Stimulated activated effector memory CD8-positive, alpha-beta T cell treated with anti-CD3 and anti-CD28 coated beads, Interleukin-12 subunit alpha, Interleukin-12 subunit beta, amount 100 ng/mL, for 72 hours (primary cell): ENCODE measurements at regions not wholly inside any gene's neighbourhood (a gene's known extent, or its start where the extent isn't known, plus 50 kb on each side); places are given as distances from the start of the nearest gene placed in this dataset.
"Not testable (repeated sequence)": the region's sequence is repeated elsewhere in the genome, so short reads cannot be mapped to it uniquely, and the experiment has no call there.

Experiments used
- ATAC-seq: fragments of 150-1000 bp; cut with Tn5 transposase; 2 replicates; pipeline ENCODE4 v1.10.0; 2021
- DNase-seq, 2 donors: peaks; one replicate each; pipeline ENCODE4 v3.0.0; 2021 to 2022; ENCODE audit warnings: low spot score in 2 of 2
- H3K27ac Mint-ChIP-seq: one replicate; pipeline ENCODE4 v1.8.0; 2022; ENCODE audit warnings: mild to moderate bottlenecking, mixed read lengths
- H3K36me3 Mint-ChIP-seq: one replicate; pipeline ENCODE4 v1.8.0; 2022; ENCODE audit warnings: mild to moderate bottlenecking, mixed read lengths
- H3K4me1 Mint-ChIP-seq: one replicate; pipeline ENCODE4 v1.8.0; 2022; ENCODE audit warnings: mixed read lengths
- H3K4me3 Mint-ChIP-seq: one replicate; pipeline ENCODE4 v1.8.0; 2022; ENCODE audit warnings: mild to moderate bottlenecking, mixed read lengths
- H3K9me3 Mint-ChIP-seq: one replicate; pipeline ENCODE4 v1.8.0; 2022; ENCODE audit warnings: mixed read lengths

- no peak for DNase-seq
- H3K36me3 Mint-ChIP-seq = no peaks in the 10 kb centered on the region
- no peak overlapping the region for H3K27ac Mint-ChIP-seq
- no peaks in the 10 kb centered on the region for H3K4me1 Mint-ChIP-seq
- H3K4me3 Mint-ChIP-seq = no peak overlapping the region
- H3K9me3 Mint-ChIP-seq = peaks cover 15% of the 10 kb centered on the region
- peak; percentile 21 for ATAC-seq
Measured at GRCh38 chr7:51867117-51867516, 550.5 kb upstream of the COBL start.

- no peaks in the 10 kb centered on the region for H3K4me1 Mint-ChIP-seq
- H3K9me3 Mint-ChIP-seq = peaks cover 1% of the 10 kb centered on the region
- no peak for DNase-seq
- no peak for ATAC-seq
- no peak overlapping the region for H3K27ac Mint-ChIP-seq
- no peaks in the 10 kb centered on the region for H3K36me3 Mint-ChIP-seq
- no peak overlapping the region for H3K4me3 Mint-ChIP-seq
Measured at GRCh38 chr7:51860305-51860704, 543.7 kb upstream of the COBL start.

- H3K9me3 Mint-ChIP-seq = peaks cover 21% of the 10 kb centered on the region
- no peak for DNase-seq
- H3K4me3 Mint-ChIP-seq = no peak overlapping the region
- H3K36me3 Mint-ChIP-seq = no peaks in the 10 kb centered on the region
- no peak overlapping the region for H3K27ac Mint-ChIP-seq
- ATAC-seq = no peak
- H3K4me1 Mint-ChIP-seq = no peaks in the 10 kb centered on the region
Measured at GRCh38 chr7:51850126-51850525, 533.5 kb upstream of the COBL start.

GRCh38 chr7:51847461-51848134 lies 531.0 kb upstream of the COBL start:
- Mint-ChIP-seq H3K9me3 (peaks cover 16% of the 10 kb centered on the region), H3K4me1 (no peaks in the 10 kb centered on the region), H3K4me3 (no peak overlapping the region), H3K36me3 (no peaks in the 10 kb centered on the region), H3K27ac (no peak overlapping the region)
- ATAC-seq = no peak
- no peak for DNase-seq

- not testable (repeated sequence) for DNase-seq, H3K36me3 Mint-ChIP-seq, H3K27ac Mint-ChIP-seq, H3K4me3 Mint-ChIP-seq, H3K4me1 Mint-ChIP-seq, ATAC-seq
- H3K9me3 Mint-ChIP-seq = peaks cover 13% of the 10 kb centered on the region
Measured at GRCh38 chr7:51839130-51839529, 522.5 kb upstream of the COBL start.

- ATAC-seq = no peak
- Mint-ChIP-seq H3K36me3 (no peaks in the 10 kb centered on the region), H3K27ac (no peak overlapping the region), H3K4me1 (no peaks in the 10 kb centered on the region), H3K4me3 (no peak overlapping the region), H3K9me3 (peaks cover 20% of the 10 kb centered on the region)
- no peak for DNase-seq
Measured at GRCh38 chr7:51827631-51828030, 511.0 kb upstream of the COBL start.

GRCh38 chr7:51824050-51824449 lies 507.4 kb upstream of the COBL start:
- no peak overlapping the region for H3K4me3 Mint-ChIP-seq
- H3K9me3 Mint-ChIP-seq = peaks cover 16% of the 10 kb centered on the region
- DNase-seq (no peak), ATAC-seq (no peak)
- no peaks in the 10 kb centered on the region for H3K4me1 Mint-ChIP-seq
- no peak overlapping the region for H3K27ac Mint-ChIP-seq
- H3K36me3 Mint-ChIP-seq = no peaks in the 10 kb centered on the region

GRCh38 chr7:51823437-51823836 lies 506.8 kb upstream of the COBL start:
- no peak overlapping the region for H3K27ac Mint-ChIP-seq
- H3K9me3 Mint-ChIP-seq = peaks cover 15% of the 10 kb centered on the region
- no peak for ATAC-seq

GRCh38 chr7:51817694-51818225 lies 501.2 kb upstream of the COBL start:
- ATAC-seq (no peak), DNase-seq (no peak)
- no peaks in the 10 kb centered on the region for H3K4me1 Mint-ChIP-seq
- peaks cover 5% of the 10 kb centered on the region for H3K9me3 Mint-ChIP-seq
- H3K4me3 Mint-ChIP-seq = no peak overlapping the region
- H3K27ac Mint-ChIP-seq = no peak overlapping the region
- H3K36me3 Mint-ChIP-seq = no peaks in the 10 kb centered on the region

More at GRCh38 chr7:51823437-51823836, 506.8 kb upstream of the COBL start:
- no peaks in the 10 kb centered on the region for H3K4me1 Mint-ChIP-seq
- H3K36me3 Mint-ChIP-seq = no peaks in the 10 kb centered on the region
- no peak overlapping the region for H3K4me3 Mint-ChIP-seq
- DNase-seq = no peak

GRCh38 chr7:51805783-51806431 lies 489.3 kb upstream of the COBL start:
- not testable (repeated sequence) for H3K4me3 Mint-ChIP-seq, DNase-seq, ATAC-seq, H3K9me3 Mint-ChIP-seq, H3K36me3 Mint-ChIP-seq, H3K4me1 Mint-ChIP-seq, H3K27ac Mint-ChIP-seq

GRCh38 chr7:51802718-51803117 lies 486.1 kb upstream of the COBL start:
- Mint-ChIP-seq H3K4me1 (no peaks in the 10 kb centered on the region), H3K27ac (no peak overlapping the region), H3K9me3 (peaks cover 12% of the 10 kb centered on the region), H3K4me3 (no peak overlapping the region), H3K36me3 (no peaks in the 10 kb centered on the region)
- no peak for ATAC-seq
- no peak for DNase-seq

- no peak for ATAC-seq
- peaks cover 11% of the 10 kb centered on the region for H3K9me3 Mint-ChIP-seq
- H3K4me3 Mint-ChIP-seq = no peak overlapping the region
- H3K4me1 Mint-ChIP-seq = no peaks in the 10 kb centered on the region
- no peaks in the 10 kb centered on the region for H3K36me3 Mint-ChIP-seq
- no peak for DNase-seq
- H3K27ac Mint-ChIP-seq = no peak overlapping the region
Measured at GRCh38 chr7:51797371-51797770, 480.8 kb upstream of the COBL start.

GRCh38 chr7:51792796-51793195 lies 476.2 kb upstream of the COBL start:
- Mint-ChIP-seq H3K27ac (no peak overlapping the region), H3K9me3 (peaks cover 10% of the 10 kb centered on the region), H3K4me1 (no peaks in the 10 kb centered on the region), H3K36me3 (no peaks in the 10 kb centered on the region), H3K4me3 (no peak overlapping the region)
- ATAC-seq = no peak
- DNase-seq = no peak

GRCh38 chr7:51789489-51789888 lies 472.9 kb upstream of the COBL start:
- ATAC-seq (no peak), DNase-seq (no peak)
- Mint-ChIP-seq H3K9me3 (peaks cover 13% of the 10 kb centered on the region), H3K27ac (no peak overlapping the region), H3K4me1 (no peaks in the 10 kb centered on the region), H3K36me3 (no peaks in the 10 kb centered on the region), H3K4me3 (no peak overlapping the region)

GRCh38 chr7:51786284-51786683 lies 469.7 kb upstream of the COBL start:
- Mint-ChIP-seq H3K4me3 (no peak overlapping the region), H3K4me1 (no peaks in the 10 kb centered on the region), H3K27ac (no peak overlapping the region), H3K9me3 (peaks cover 22% of the 10 kb centered on the region), H3K36me3 (no peaks in the 10 kb centered on the region)
- DNase-seq = no peak
- no peak for ATAC-seq

GRCh38 chr7:51785876-51786275 lies 469.3 kb upstream of the COBL start:
- Mint-ChIP-seq H3K36me3 (no peaks in the 10 kb centered on the region), H3K9me3 (peaks cover 21% of the 10 kb centered on the region), H3K27ac (no peak overlapping the region), H3K4me1 (no peaks in the 10 kb centered on the region), H3K4me3 (no peak overlapping the region)
- ATAC-seq = no peak
- DNase-seq = no peak
